22Rv1 (cell line): ENCODE measurements at regions not wholly inside any gene's neighbourhood (a gene's known extent, or its start where the extent isn't known, plus 50 kb on each side); places are given as distances from the start of the nearest gene placed in this dataset.
"Not testable (repeated sequence)": the region's sequence is repeated elsewhere in the genome, so short reads cannot be mapped to it uniquely, and the experiment has no call there.

Experiments used
- CTCF ChIP-seq: fragments of 450-650 bp; IDR thresholded peaks from 2 replicates; pipeline ENCODE4 v1.5.1; 2017; ENCODE audit warnings: mild to moderate bottlenecking
- ZFX ChIP-seq: fragments of 450-650 bp; IDR thresholded peaks from 2 replicates; pipeline ENCODE4 v1.6.1; 2017; ENCODE audit warnings: antibody characterized with exemption, borderline replicate concordance

- not testable (repeated sequence) for TF ChIP-seq CTCF, ZFX
These were observed 145.8 kb upstream of the NBPF11 start for GRCh38 chr1:148297852-148298251.
